Islet of Langerhans (tissue), 1 donor: ENCODE measurements at regions not wholly inside any gene's neighbourhood (a gene's known extent, or its start where the extent isn't known, plus 50 kb on each side); places are given as distances from the start of the nearest gene placed in this dataset.

Experiments used
- FAIRE-seq: peaks from one replicate; lab custom pipeline; 2011; peaks lifted over from hg19 to GRCh38; lab: Jason Lieb, UNC

DNA sequence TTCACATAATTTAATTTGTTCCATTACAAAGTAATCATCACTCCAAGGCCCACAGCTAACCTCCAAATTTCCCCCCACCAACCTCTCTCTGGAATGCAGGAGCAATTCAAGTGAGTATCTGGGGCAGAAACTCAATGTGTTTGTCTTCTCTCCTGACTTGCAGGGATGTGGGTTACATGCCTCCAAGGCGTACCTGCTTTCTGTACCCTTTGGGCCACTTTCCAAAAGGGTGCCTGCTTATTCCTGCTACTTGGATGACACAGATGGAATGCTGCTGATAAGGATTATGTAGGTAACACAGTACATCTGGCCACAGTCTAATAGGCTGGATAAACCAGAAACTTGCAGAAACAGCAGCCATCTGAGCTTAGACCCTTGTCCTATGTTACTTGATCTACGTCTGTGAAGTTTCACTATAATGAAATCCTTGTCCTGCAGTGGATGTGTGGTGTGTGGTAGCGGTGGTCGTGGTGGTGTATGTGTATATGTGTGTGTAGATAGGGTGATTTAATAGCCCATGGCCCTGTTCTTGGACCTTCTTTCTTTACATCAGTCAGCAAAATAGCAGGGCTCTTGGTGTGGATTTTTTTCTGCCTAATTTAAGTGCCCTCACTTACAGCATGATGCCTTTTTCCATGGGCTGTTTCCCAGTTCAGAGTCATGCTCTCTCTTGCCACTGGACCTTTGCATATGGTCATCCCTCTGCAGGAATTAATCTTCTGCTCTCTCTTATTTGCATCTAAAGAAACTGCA lies 175.9 kb downstream of the ZDHHC21 start:
- FAIRE-seq: no peak

DNA sequence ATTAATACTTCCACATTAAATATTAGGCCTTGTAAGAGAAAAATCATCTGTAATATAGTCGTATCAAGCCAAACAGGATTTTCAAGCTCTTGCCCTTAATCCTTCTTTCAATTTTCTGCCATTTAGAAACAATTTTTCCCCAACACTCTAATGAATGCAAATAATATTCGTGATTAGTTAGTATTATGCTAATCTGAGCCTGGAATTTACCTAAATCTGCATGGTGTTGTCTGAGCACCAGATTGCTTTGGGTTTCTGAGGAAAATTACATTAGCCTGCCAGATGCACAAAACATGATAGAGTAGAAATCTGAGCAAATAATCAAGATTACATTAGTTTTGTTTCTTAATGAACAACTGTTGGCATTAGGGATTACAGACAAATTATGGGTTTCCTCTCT lies 176.6 kb downstream of the ZDHHC21 start:
- no peak for FAIRE-seq

DNA sequence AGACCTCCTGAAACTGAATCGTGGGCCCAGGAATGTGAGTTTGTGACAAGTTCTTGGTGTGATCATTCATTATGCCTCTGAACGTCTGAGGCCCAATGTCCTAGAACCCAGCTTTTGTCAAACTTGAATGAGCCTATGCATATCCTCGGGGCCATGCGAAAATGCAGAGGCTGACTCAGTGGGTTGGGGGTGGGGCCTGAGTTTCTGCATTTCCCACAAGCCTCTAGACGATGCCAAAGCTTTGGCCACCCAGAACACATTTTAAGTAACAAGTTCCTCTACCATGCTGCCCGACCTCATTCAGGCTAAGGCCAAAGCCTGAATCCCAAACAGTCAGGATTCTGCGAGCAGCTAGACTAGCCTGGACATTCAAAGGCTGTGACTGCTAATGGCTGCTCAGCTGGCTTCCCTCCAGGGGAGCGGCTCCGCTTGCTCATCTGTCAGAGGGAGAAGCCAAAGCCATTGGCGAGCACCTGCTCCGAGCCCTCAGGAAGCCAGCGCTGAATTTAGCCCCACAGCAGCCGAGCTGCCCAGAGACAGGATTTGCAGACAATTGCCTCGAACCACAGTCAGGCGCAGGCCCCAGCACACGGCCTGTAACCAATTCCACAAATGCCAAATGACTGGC lies 177.5 kb downstream of the ZDHHC21 start:
- FAIRE-seq: no peak

DNA sequence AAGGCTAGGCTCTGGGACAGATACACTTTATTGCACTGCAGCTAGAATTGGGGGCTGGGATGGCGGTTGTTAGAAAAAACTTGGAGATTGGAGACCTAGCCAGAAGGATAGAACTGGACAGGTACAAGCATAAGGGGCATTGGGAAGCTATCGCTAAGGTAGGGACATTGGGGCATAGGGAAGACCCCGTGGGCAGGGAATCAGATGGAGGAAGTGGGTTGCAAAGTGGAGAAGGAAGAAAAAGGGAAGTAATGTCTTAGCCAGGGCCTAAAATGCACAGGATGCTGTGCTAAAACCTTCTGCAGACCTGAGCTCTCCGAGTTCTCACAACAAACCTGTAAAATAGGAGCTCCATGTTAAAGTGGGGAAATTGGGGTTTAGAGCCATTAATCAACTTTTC lies 178.2 kb downstream of the ZDHHC21 start:
- FAIRE-seq: no peak

DNA sequence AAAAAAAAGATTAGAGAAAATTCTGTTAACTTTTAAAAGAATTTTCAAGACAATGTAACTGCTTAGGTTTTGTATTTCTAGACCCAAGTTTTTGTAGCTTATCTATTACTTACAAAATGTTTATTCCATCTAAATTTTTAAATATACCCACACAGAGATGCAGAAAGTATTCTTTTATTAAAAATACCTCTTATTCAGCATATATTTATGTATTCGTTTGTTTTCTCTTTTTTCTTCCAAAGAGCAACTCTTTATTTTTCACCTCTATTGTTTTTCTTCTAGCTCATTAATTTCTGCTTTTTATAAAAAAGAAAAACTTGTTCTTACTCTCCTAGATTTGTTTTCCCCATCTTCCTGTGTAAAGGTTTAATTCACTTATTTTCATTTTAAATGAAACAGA lies 180.3 kb downstream of the ZDHHC21 start:
- no peak for FAIRE-seq

DNA sequence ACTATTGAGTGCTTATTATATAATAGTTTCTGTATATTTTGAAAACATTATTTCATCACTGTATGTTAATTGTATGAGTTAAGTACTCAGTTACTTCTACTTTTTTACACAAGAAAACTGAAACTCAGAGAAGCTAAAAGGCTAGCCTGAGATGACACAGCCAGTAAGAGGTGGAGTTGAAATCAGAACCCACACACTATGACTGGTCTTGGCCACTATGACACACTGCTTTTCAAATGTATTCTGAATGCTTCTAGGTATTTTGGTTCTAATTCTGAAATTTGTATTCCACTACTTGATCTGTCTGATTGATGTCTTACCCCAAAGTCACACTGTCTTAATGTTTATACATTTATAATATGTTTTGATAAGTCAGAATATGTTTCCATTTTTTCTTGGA lies 181.8 kb downstream of the ZDHHC21 start:
- no peak for FAIRE-seq

DNA sequence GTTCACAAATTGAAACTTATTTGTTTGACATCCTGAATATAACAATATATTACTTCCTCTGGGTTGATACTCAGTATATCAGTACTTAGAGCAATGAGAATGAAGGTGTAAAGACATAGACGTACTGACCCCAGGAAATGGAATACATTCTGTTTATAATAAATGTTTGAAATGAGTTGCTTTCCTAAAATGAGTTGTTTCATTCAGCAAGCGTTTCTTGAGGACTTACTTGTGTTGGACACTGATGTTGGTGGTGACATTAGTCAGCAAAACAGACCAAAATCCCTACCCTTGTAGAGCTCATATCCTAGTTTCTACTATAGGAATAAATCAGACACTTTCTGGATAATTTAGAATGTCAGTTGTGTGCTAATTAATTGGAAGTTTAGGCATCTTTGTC lies 184.3 kb downstream of the ZDHHC21 start:
- no peak for FAIRE-seq

DNA sequence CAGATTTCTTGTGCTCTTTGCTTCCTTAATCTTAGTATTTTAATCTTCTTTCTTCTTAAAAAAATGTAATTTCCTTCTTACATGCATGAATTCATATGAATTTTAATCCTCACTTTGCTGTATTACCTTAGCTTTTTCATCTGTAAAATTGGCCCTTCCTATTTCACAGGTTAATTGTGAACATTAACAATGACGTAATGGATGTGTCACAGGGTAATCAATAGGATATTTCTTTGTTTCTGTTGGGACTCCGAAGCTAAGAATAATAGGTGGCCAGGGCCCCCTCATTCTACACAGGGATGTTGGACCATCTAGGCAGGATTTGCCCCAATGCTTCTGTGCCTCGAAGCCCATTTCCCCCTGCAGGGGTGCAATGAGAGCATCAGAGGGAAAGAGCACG lies 187.4 kb upstream of the NFIB start:
- no peak for FAIRE-seq

DNA sequence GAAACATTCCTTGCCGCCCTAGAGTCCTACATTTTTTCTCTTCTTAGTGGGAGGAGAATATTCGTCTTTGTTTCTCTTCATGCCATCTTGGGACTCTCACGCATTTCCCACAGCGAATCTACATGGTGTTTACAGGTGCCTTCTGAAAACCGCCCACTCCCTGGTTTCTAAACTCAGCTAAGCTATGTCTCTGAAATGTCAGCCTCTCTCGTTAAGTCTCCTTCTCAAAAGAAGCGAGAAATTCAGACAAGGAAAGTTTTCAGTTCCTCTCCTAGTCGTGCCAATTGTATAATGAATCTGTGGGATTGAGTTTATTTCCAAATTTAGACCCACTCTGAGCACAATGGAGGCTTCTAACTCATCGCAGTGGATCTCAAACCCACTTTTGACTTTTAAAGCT lies 186.8 kb upstream of the NFIB start:
- FAIRE-seq: no peak

DNA sequence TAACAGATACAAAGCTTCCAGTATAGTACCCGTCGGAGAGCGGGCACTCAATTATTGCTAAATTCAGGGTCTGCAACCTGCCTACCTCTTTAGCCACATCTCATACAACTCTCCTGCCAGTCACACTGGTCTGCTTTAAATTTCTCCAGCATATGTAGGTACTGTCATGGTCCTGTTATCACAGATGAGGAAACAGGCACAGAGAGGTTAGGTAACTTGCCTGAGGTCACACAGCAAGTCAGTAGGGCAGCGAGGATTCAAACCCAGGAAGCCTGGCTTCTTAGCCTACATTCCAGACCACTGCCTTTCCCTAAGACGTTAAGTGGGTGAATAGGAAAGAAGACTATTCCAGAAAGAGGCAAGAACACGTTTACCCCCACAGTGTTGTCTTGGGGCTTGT lies 186.0 kb upstream of the NFIB start:
- FAIRE-seq: no peak

DNA sequence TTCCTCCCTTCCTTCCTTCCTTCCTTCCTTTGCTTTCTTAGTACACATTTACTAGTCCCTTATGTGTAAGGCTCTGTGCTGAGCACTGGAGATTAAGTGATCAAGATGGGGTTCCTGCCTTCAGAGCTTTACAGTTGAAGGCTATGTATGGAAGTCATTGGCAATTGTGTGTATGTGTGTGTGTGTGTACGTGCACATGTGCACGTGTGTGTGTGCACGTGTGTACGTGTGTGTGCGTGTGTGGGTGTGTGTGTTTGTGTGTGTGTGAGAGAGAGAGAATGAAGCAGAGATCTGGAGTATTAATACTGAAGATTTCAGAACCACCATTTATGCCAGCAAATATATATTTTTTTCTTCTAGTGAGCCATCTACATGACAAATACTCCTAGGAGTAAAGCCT lies 184.9 kb upstream of the NFIB start:
- no peak for FAIRE-seq

DNA sequence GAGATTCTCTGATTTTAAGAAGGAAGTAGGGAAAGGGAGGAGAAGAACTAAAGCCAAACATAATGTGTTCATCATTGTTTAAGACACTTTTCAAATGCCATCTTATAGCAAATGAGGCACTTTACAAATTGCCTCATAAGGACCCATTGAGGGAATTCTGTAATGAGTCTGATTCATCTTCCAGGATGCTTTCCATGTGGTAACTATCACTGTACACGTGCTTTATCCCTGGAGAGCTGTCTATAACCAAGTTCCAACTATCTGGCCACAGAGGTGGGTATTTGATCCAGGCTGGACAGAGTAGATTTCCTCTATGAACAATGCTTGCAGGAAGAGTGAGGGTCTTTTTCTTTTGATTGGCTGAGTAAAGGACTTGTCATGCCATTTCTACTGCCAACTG lies 183.5 kb upstream of the NFIB start:
- no peak for FAIRE-seq

DNA sequence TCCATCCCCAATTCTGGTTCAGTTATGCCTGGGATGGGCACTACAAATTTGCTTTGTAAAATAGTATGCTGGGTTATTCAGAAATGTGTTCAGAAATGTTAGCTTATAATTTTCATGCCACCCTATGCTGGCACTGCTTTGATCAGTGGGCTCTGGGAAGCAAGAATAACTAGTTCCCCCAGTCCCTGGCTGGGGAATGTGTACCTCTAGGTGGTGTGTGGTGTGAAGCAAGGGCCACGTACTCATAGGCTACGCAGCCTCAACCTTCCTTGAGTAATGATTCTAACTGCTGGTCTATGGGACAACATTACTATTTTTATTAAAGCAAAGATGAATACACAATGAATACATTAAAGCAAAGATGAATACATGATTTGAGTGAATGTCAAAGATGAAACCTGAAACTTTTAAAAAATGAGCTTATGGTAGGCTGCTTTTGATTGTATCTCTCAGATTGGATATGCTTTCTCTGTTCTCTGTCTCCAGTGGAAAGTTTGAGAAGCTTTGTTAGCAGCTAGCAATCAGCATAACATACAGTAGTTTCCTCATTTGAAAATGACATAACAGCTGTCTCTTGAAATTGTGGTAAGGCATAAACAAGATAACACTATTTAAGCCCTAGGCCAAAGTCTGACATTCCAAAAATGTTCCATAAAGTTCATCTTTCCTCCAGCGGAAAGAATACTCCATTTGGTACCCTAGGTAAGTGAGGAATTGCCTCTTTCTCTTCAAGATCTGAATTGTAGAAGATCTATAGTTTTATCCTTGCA lies 174.7 kb upstream of the NFIB start:
- FAIRE-seq: no peak

DNA sequence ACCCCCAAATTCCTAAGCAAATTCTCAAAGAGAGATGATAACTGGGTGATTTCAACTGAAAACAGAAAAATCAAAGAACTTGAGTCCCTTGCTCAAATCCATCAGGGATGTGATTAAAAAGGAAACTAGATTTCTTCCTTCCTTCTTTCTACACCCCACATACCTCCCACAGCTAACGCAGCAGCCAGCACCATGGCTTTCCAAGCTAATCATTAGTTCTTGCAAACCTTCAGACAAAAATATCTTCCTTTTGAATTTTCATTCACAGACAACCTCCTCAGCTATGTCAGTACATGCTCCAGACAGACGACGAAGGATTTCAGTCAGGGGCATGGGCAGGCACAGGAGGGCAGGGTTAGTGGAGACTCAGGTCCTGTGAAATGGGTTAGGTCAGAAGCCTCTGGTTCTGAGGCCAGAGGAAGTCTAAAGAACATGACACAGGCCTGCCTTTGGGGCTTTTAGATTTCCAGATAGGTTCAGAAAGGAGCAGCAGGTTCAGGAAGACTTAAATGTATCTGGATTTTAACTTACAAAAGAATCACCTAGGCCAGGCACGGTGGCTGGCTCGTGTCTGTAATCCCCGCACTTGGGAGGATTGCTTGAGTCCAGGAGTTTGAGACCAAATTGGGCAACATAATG lies 173.7 kb upstream of the NFIB start:
- no peak for FAIRE-seq

DNA sequence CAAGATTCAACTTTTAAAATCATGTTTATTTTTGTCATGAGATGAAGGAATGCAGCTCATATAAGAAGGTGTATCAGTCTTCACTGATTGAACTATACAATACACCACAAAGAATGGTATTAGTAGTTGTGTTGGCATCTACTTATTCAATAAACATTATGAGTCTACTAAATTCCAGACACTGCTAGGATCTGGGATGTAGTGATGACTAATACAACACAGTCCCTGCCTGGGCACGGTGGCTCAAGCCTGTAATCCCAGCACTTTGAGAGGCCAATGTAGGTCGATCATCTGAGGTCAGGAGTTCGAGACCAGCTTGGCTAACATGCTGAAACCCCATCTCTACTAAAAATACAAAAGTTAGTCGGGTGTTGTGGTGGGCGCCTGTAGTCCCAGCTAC lies 171.4 kb upstream of the NFIB start:
- FAIRE-seq: no peak

DNA sequence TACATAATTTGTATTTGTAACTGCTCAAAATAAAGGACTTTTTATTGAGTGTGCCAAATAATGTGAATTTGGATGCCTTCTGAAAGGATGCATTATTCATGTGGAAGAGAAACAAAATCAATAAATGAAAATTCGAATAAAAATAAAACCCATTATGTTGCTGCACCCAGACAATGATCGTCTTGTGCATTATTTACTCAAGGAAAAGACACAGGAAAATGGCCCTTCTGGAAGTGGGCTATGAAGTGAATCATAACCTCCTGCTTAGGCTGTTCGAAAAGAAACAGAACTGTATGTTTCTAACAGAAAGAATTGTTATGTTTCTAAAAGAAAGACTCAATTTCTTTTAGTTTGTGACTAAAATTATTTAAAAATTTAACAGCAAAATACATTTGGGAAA lies 168.9 kb upstream of the NFIB start:
- FAIRE-seq: no peak

DNA sequence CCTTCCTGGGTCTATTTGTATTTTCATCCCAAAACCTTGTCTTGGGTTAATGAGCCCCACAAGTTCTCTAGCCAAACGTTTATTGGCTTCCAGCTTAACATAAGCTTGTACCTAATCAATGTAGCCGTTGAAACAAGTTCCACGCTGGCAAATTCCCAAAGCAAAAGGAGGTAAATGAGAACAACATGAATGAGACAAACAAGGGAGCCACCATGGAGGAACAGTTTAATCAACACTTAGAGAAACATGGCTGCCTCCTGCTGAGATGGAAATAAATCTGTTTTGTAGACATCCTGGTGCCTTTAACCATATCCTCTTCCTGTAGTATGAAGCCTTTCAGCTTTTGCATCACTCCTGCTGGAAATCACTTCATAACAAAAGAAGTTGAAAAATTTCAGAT lies 166.6 kb upstream of the NFIB start:
- FAIRE-seq: no peak

DNA sequence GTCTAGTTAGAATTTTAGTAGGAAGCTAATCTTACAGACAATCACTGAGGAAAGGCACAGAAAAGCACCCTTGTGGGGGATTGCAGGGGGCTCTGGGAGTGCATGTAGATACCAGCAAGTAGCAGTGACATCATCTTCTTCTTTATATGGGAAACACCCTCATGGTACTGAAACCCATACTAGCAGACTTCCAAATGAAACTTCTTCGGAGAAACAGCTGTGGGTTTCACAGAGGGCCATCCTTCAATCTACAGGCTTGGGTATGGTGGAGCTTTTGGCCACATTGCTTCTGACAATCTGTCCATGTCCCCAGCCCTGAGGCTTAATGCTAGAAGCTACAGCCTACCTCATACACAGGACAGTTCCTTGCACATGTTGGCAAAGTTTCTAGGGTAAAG lies 165.2 kb upstream of the NFIB start:
- no peak for FAIRE-seq

DNA sequence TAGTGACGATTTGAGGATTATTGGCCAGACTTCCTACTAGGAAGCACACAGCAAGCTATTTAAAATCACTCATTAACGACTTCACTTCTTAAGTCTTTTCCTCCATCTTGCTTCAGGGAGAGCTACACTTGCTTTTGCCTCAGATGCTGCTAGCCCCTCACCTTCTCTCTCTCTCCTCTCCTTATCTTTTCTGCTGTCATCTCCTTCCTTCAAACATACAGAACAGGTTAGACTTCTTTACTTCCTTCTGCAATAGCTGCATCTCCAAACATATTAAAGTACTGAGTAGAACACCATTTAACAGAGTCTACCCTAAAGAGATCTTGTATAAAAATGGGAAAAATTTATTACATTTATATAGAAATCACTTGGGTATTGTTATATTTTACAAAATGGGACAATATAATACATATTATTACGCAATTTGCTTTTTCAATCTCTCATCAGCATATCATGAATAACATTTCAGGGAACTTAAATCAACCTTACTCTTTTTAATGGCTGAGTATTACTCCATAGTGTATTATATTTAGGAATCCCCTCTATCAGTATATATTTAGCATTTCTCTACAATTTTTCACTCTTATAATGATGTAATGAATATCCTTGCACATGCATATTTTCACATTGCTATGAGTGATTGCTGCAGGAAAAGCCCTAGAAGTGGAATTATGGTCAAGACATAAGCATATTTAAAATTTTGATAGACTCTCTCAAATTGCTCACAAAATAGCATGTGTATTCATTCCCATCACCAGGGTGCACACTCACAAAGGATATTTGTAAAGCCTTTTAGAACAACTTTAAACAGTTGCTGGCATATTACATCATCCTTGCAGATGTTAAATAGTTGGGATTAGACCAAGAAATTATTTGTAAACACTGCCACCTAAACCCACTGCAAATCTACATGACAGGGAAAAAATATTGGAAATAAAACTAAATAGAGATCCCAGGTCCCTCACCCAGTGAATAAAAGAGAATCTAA lies 164.5 kb upstream of the NFIB start:
- no peak for FAIRE-seq

DNA sequence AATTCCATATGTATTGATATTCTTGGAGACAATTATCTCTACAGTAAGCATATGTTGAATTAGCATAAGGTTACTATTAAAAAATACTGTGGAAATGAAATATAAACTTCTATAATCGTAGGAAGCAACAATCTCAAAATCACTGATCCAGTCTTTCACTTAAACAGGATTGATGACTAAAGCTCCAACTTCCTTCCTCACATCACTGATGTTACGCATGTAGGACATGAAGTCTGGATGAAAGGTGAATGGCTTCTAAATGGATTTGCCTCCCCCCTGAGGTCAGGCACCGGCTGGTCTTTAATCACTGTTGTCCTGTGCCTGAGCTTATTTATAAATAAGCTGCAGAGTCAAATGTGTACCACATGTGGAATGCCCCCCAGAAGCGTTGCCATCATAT lies 157.1 kb upstream of the NFIB start:
- FAIRE-seq: no peak

DNA sequence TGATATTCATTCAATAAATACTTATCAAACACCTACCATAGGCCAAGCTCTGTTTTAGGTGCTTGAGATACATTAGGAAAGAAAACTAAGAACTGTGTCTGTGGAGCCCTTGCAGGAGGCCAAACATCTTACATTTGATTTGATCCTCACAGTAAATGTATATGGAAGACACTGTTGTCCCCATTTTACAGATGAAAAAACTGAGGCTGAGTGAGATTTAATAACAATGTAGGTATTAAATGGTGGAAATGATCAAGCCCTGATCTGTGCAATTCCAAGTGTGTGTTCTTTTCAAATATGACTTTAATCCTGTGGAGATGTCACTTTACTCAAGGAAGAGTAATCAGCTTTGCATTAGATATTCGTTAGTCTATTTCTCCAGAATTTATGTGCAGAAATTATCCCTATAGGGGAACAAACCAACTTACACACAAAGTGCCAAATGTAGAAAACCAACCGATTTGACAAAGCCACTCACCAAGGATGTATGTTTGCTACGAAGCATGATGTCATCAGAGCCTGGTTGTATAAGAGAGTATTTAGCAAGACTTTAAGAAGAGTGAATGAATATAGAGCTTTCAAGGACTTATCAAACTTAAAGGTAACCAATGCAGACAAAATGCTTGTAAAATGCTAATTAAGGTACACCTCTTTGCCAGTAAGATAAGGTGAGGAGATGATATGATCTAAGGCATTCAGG lies 153.9 kb upstream of the NFIB start:
- no peak for FAIRE-seq
